Skeletal muscle satellite cell (primary cell): ENCODE measurements at regions not wholly inside any gene's neighbourhood (a gene's known extent, or its start where the extent isn't known, plus 50 kb on each side); places are given as distances from the start of the nearest gene placed in this dataset.
"Not testable (repeated sequence)": the region's sequence is repeated elsewhere in the genome, so short reads cannot be mapped to it uniquely, and the experiment has no call there.

ENCODE experiments used
- H3K27me3 ChIP-seq: 2 replicates; pipeline ENCODE4 v1.7.0; 2013; ENCODE audit warnings: low read length; ENCODE audit not compliant: control insufficient read depth, insufficient read depth
- H3K36me3 ChIP-seq: 2 replicates; pipeline ENCODE4 v1.7.0; 2013; ENCODE audit warnings: mild to moderate bottlenecking, control low read depth, low read length; ENCODE audit not compliant: insufficient read depth
- H3K4me1 ChIP-seq: 2 replicates; pipeline ENCODE4 v1.7.0; 2013; ENCODE audit warnings: low read length; ENCODE audit not compliant: control insufficient read depth, insufficient read depth
- H3K4me2 ChIP-seq: 2 replicates; pipeline ENCODE4 v1.7.0; 2013; ENCODE audit warnings: mild to moderate bottlenecking, low read length
- H3K4me3 ChIP-seq: 2 replicates; pipeline ENCODE4 v1.7.0; 2013; ENCODE audit warnings: low read length
- H3K9ac ChIP-seq: 2 replicates; pipeline ENCODE4 v1.7.0; 2013; ENCODE audit warnings: mild to moderate bottlenecking, low read depth, low read length, moderate library complexity
- H3K9me3 ChIP-seq: replicated peaks from 2 replicates; pipeline ENCODE4 v1.7.0; 2013; ENCODE audit warnings: mild to moderate bottlenecking, control low read depth, low read length

- not testable (repeated sequence) for H3K9me3 ChIP-seq, H3K4me2 ChIP-seq, H3K36me3 ChIP-seq, H3K4me3 ChIP-seq, H3K27me3 ChIP-seq, H3K4me1 ChIP-seq, H3K9ac ChIP-seq
These were observed 128.8 kb downstream of the ARRDC4 start for GRCh38 chr15:98089352-98089751.

DNA sequence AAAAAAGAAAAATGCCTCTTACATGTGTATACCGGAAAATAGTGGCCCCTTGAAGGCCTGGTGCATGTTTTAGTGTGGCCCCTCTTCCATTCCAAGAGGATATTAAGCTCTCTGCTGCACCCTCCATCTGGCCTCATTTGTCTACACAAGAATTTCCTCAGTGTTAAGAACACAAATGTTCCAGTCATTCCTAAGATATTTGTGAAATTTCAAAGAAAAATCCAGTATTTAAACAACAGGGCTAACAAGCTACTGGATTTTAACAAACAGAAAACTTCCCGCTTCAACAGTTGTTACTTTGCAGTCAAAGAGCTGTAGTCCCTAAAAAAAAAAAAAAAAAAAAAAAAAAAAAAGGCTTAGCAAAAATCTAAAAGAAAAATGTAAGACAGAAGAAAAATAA is 137.5 kb downstream of the ARRDC4 start:
- not testable (repeated sequence) for H3K27me3 ChIP-seq, H3K4me1 ChIP-seq, H3K4me3 ChIP-seq, H3K9me3 ChIP-seq, H3K36me3 ChIP-seq, H3K4me2 ChIP-seq, H3K9ac ChIP-seq

GRCh38 chr15:98100606-98101005 is 140.1 kb downstream of the ARRDC4 start:
- not testable (repeated sequence) for H3K36me3 ChIP-seq, H3K9me3 ChIP-seq, H3K4me2 ChIP-seq, H3K9ac ChIP-seq, H3K4me1 ChIP-seq, H3K4me3 ChIP-seq, H3K27me3 ChIP-seq

GRCh38 chr15:98103570-98103969 is 143.1 kb downstream of the ARRDC4 start:
- H3K4me1 ChIP-seq: no peaks in the 10 kb centered on the region
- H3K4me3 ChIP-seq: no peak overlapping the region
- H3K4me2 ChIP-seq: no peak overlapping the region
- no peaks in the 10 kb centered on the region for H3K9me3 ChIP-seq
- no peaks in the 10 kb centered on the region for H3K27me3 ChIP-seq
- H3K9ac ChIP-seq: no peak overlapping the region
- no peaks in the 10 kb centered on the region for H3K36me3 ChIP-seq

GRCh38 chr15:98104386-98105151 is 144.1 kb downstream of the ARRDC4 start:
- H3K9ac ChIP-seq, H3K9me3 ChIP-seq, H3K36me3 ChIP-seq, H3K4me3 ChIP-seq, H3K27me3 ChIP-seq, H3K4me1 ChIP-seq, H3K4me2 ChIP-seq: not testable (repeated sequence)

GRCh38 chr15:98106615-98107194 is 146.2 kb downstream of the ARRDC4 start:
- not testable (repeated sequence) for H3K4me1 ChIP-seq, H3K9ac ChIP-seq, H3K4me2 ChIP-seq, H3K36me3 ChIP-seq, H3K9me3 ChIP-seq, H3K4me3 ChIP-seq, H3K27me3 ChIP-seq

DNA sequence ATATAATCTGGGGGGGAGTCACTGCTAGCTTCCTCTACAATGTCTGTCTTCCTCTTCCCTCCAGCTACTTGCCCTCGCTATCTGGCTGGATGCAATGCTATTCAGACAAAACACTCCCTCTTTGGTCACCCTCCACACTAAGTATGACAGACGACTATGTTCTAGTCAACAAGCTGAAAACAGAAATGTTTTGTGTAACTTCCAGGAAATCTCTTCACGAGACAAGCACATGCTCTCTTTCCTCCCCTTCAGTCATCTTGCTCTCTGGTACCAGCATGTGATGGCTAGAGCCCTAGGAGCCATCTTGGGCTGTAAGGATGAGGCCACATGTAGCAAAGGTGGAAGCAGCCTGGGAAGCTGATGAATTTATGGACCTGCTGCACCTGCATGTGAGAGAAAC is 151.3 kb downstream of the ARRDC4 start:
- H3K9ac ChIP-seq: no peak overlapping the region
- H3K36me3 ChIP-seq: no peaks in the 10 kb centered on the region
- no peaks in the 10 kb centered on the region for H3K4me1 ChIP-seq
- no peaks in the 10 kb centered on the region for H3K27me3 ChIP-seq
- no peak overlapping the region for H3K4me2 ChIP-seq
- no peak overlapping the region for H3K4me3 ChIP-seq
- peaks cover 4% of the 10 kb centered on the region for H3K9me3 ChIP-seq

DNA sequence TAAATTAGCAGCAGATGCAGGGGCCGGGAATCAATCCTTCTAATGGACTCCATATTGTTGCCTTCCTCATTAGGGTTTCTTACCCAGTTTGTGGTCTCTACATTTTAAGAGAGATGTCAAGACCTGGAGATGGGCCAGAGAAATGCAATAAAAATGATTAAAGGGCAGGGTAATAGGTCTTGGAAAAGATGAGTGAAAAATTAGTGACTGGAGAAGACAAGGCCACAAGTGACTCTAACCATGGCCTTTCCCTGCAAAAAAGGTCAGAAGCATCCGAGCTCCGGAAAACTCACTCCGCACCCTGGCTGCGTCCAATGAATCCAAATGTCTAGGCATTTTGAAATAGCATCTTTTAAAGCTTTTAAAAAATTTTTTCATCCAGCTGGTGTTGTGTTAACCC is 152.8 kb downstream of the ARRDC4 start:
- no peaks in the 10 kb centered on the region for H3K36me3 ChIP-seq
- no peaks in the 10 kb centered on the region for H3K27me3 ChIP-seq
- no peak overlapping the region for H3K4me2 ChIP-seq
- H3K4me3 ChIP-seq: no peak overlapping the region
- no peak overlapping the region for H3K9ac ChIP-seq
- H3K4me1 ChIP-seq: no peaks in the 10 kb centered on the region
- peaks cover 4% of the 10 kb centered on the region for H3K9me3 ChIP-seq

GRCh38 chr15:98120561-98120960 is 160.1 kb downstream of the ARRDC4 start:
- Histone ChIP-seq H3K9me3 (peaks cover 2% of the 10 kb centered on the region), H3K36me3 (no peaks in the 10 kb centered on the region), H3K27me3 (no peaks in the 10 kb centered on the region), H3K4me2 (no peak overlapping the region), H3K9ac (no peak overlapping the region), H3K4me3 (no peak overlapping the region), H3K4me1 (peaks cover 3% of the 10 kb centered on the region)

GRCh38 chr15:98121536-98121935 is 161.0 kb downstream of the ARRDC4 start:
- no peak overlapping the region for H3K4me2 ChIP-seq
- no peak overlapping the region for H3K4me3 ChIP-seq
- H3K27me3 ChIP-seq: no peaks in the 10 kb centered on the region
- H3K9me3 ChIP-seq: peaks cover 2% of the 10 kb centered on the region
- no peaks in the 10 kb centered on the region for H3K36me3 ChIP-seq
- H3K4me1 ChIP-seq: peaks cover 3% of the 10 kb centered on the region
- H3K9ac ChIP-seq: no peak overlapping the region

GRCh38 chr15:98121957-98122356 is 161.5 kb downstream of the ARRDC4 start:
- no peak overlapping the region for H3K4me3 ChIP-seq
- H3K9ac ChIP-seq: no peak overlapping the region
- H3K36me3 ChIP-seq: no peaks in the 10 kb centered on the region
- H3K9me3 ChIP-seq: peaks cover 2% of the 10 kb centered on the region
- H3K4me2 ChIP-seq: no peak overlapping the region
- H3K27me3 ChIP-seq: no peaks in the 10 kb centered on the region
- peaks cover 3% of the 10 kb centered on the region for H3K4me1 ChIP-seq

GRCh38 chr15:98123297-98123696 is 162.8 kb downstream of the ARRDC4 start:
- Histone ChIP-seq H3K36me3 (no peaks in the 10 kb centered on the region), H3K9me3 (peaks cover 2% of the 10 kb centered on the region), H3K4me1 (peaks cover 3% of the 10 kb centered on the region)

More at GRCh38 chr15:98123297-98123696, 162.8 kb downstream of the ARRDC4 start:
- Histone ChIP-seq H3K9ac (no peak overlapping the region), H3K4me3 (no peak overlapping the region), H3K27me3 (no peaks in the 10 kb centered on the region), H3K4me2 (no peak overlapping the region)
